Peyer's patch (tissue), 4 donors: ENCODE measurements at regions not wholly inside any gene's neighbourhood (a gene's known extent, or its start where the extent isn't known, plus 50 kb on each side); places are given as distances from the start of the nearest gene placed in this dataset.

Experiments used
- DNase-seq, 3 donors: peaks; one replicate each; pipeline ENCODE4 v3.0.0-alpha.2; 2017 to 2019
- H3K27ac ChIP-seq, 4 donors: fragments of 200-600 bp; sonication (generic); one replicate each; pipeline ENCODE4 v1.5.1; 2016 to 2019
- H3K27me3 ChIP-seq, 2 donors: fragments of 200-600 bp; sonication (generic); one replicate each; pipeline ENCODE4 v1.5.1; 2019
- H3K36me3 ChIP-seq, 3 donors: fragments of 200-600 bp; sonication (generic); one replicate each; pipeline ENCODE4 v1.5.1; 2016 to 2019
- H3K4me1 ChIP-seq, 4 donors: fragments of 200-600 bp; sonication (generic); one replicate each; pipeline ENCODE4 v1.5.1; 2016 to 2019
- H3K4me3 ChIP-seq, 4 donors: fragments of 200-600 bp; sonication (generic); 1 replicate in 3 of 4; 2 replicates in 1 of 4; pipeline ENCODE4 v1.5.1; 2016 to 2019; ENCODE audit warnings: mild to moderate bottlenecking in 1 of 4
- H3K9me3 ChIP-seq, 4 donors: fragments of 200-600 bp; sonication (generic); one replicate each; pipeline ENCODE4 v1.5.1; 2016 to 2019; ENCODE audit warnings: mild to moderate bottlenecking in 1 of 4
- CTCF ChIP-seq, 6 experiments: fragments of 450-650 bp in 4 of 6; fragments of 200-600 bp in 2 of 6; sonication (generic) in 1 of 6; IDR thresholded peaks; one replicate each; pipeline ENCODE4 v1.5.1; 2017 to 2019; ENCODE audit warnings: antibody characterized with exemption in 6 of 6, mild to moderate bottlenecking in 3 of 6, moderate library complexity in 1 of 6
- POLR2A ChIP-seq, 2 donors: fragments of 450-650 bp; IDR thresholded peaks; one replicate each; pipeline ENCODE4 v1.5.1; 2017; ENCODE audit warnings: antibody characterized with exemption in 2 of 2, mild to moderate bottlenecking in 2 of 2, moderate library complexity in 2 of 2

- no peak for TF ChIP-seq POLR2A (IDR thresholded peaks at IDR 0.05)
- H3K27me3 ChIP-seq = no peaks in the 10 kb centered on the region
- H3K9me3 ChIP-seq = no peaks in the 10 kb centered on the region
- no peaks in the 10 kb centered on the region for H3K4me1 ChIP-seq
- H3K4me3 ChIP-seq = no peak overlapping the region
- no peaks in the 10 kb centered on the region for H3K36me3 ChIP-seq
- no peak overlapping the region for H3K27ac ChIP-seq
- no peak for DNase-seq
Observed at GRCh38 chr22:48584170-48584569, 1243.5 kb downstream of the BRD1 start.

- Histone ChIP-seq H3K27ac (no peak overlapping the region), H3K27me3 (no peaks in the 10 kb centered on the region), H3K4me1 (no peaks in the 10 kb centered on the region), H3K36me3 (no peaks in the 10 kb centered on the region), H3K9me3 (no peaks in the 10 kb centered on the region), H3K4me3 (no peak overlapping the region)
- no peak for DNase-seq
- TF ChIP-seq POLR2A (IDR thresholded peaks at IDR 0.05) (no peak), CTCF (IDR thresholded peaks at IDR 0.05) (no peak)
Observed at GRCh38 chr22:48581796-48582469, 1245.7 kb downstream of the BRD1 start.

GRCh38 chr22:48581205-48581766 is 1246.4 kb downstream of the BRD1 start:
- Histone ChIP-seq H3K4me1 (no peaks in the 10 kb centered on the region), H3K27ac (no peak overlapping the region), H3K4me3 (no peak overlapping the region), H3K36me3 (no peaks in the 10 kb centered on the region), H3K27me3 (no peaks in the 10 kb centered on the region), H3K9me3 (no peaks in the 10 kb centered on the region)
- DNase-seq = no peak
- no peak for TF ChIP-seq CTCF (IDR thresholded peaks at IDR 0.05)
- no peak for TF ChIP-seq POLR2A (IDR thresholded peaks at IDR 0.05)

GRCh38 chr22:48580481-48580970 is 1247.1 kb downstream of the BRD1 start:
- Histone ChIP-seq H3K4me3 (no peak overlapping the region), H3K4me1 (no peaks in the 10 kb centered on the region), H3K27ac (no peak overlapping the region), H3K9me3 (no peaks in the 10 kb centered on the region), H3K27me3 (no peaks in the 10 kb centered on the region), H3K36me3 (no peaks in the 10 kb centered on the region)
- TF ChIP-seq CTCF (IDR thresholded peaks at IDR 0.05) = no peak
- no peak for TF ChIP-seq POLR2A (IDR thresholded peaks at IDR 0.05)
- no peak for DNase-seq

GRCh38 chr22:48579928-48580309 is 1247.8 kb downstream of the BRD1 start:
- Histone ChIP-seq H3K27me3 (peaks cover 0 to under 1% of the 10 kb centered on the region in 2 donors), H3K4me1 (no peaks in the 10 kb centered on the region), H3K27ac (no peak overlapping the region), H3K4me3 (no peak overlapping the region), H3K36me3 (no peaks in the 10 kb centered on the region), H3K9me3 (no peaks in the 10 kb centered on the region)
- no peak for DNase-seq
- TF ChIP-seq POLR2A (IDR thresholded peaks at IDR 0.05) (no peak), CTCF (IDR thresholded peaks at IDR 0.05) (no peak)

GRCh38 chr22:48579043-48579927 is 1248.4 kb downstream of the BRD1 start:
- no peaks in the 10 kb centered on the region for H3K9me3 ChIP-seq
- H3K27me3 ChIP-seq = peaks cover 0 to 2% of the 10 kb centered on the region in 2 donors
- no peak overlapping the region for H3K4me3 ChIP-seq
- no peak for DNase-seq
- no peak for TF ChIP-seq POLR2A (IDR thresholded peaks at IDR 0.05)
- TF ChIP-seq CTCF (IDR thresholded peaks at IDR 0.05) = no peak
- H3K4me1 ChIP-seq = no peaks in the 10 kb centered on the region
- H3K27ac ChIP-seq = no peak overlapping the region
- H3K36me3 ChIP-seq = no peaks in the 10 kb centered on the region
